Activated naive CD8-positive, alpha-beta T cell treated with anti-CD3 and anti-CD28 coated beads, Interleukin-2, amount 50 U/mL, for 16 hours (primary cell): ENCODE measurements at regions not wholly inside any gene's neighbourhood (a gene's known extent, or its start where the extent isn't known, plus 50 kb on each side); places are given as distances from the start of the nearest gene placed in this dataset.

ENCODE experiments used
- DNase-seq: peaks from one replicate; pipeline ENCODE4 v3.0.0-alpha.2; 2020; ENCODE audit warnings: low read depth, low spot score

GRCh38 chr13:84358601-84359000 lies 476.3 kb upstream of the SLITRK1 start:
- no peak for DNase-seq

GRCh38 chr13:84352946-84353345 lies 470.7 kb upstream of the SLITRK1 start:
- no peak for DNase-seq

- no peak for DNase-seq
These were observed 457.2 kb upstream of the SLITRK1 start for GRCh38 chr13:84339456-84339855.

GRCh38 chr13:84332346-84332745 lies 450.1 kb upstream of the SLITRK1 start:
- no peak for DNase-seq

GRCh38 chr13:84315527-84315926 lies 433.3 kb upstream of the SLITRK1 start:
- no peak for DNase-seq

- no peak for DNase-seq
These were observed 420.8 kb upstream of the SLITRK1 start for GRCh38 chr13:84303035-84303434.

GRCh38 chr13:84297251-84297650 lies 415.0 kb upstream of the SLITRK1 start:
- DNase-seq, result no peak

GRCh38 chr13:84296401-84296800 lies 414.1 kb upstream of the SLITRK1 start:
- no peak for DNase-seq

GRCh38 chr13:84294576-84294975 lies 412.3 kb upstream of the SLITRK1 start:
- DNase-seq, result no peak

- DNase-seq, result no peak
These were observed 408.1 kb upstream of the SLITRK1 start for GRCh38 chr13:84290386-84290785.

GRCh38 chr13:84279166-84279565 lies 396.9 kb upstream of the SLITRK1 start:
- DNase-seq, result no peak

- DNase-seq, result no peak
These were observed 390.7 kb upstream of the SLITRK1 start for GRCh38 chr13:84272877-84273562.

GRCh38 chr13:84265257-84265764 lies 383.0 kb upstream of the SLITRK1 start:
- DNase-seq, result no peak

GRCh38 chr13:84263354-84264069 lies 381.2 kb upstream of the SLITRK1 start:
- no peak for DNase-seq

- DNase-seq, result no peak
These were observed 373.0 kb upstream of the SLITRK1 start for GRCh38 chr13:84255226-84255797.

GRCh38 chr13:84249463-84249862 lies 367.2 kb upstream of the SLITRK1 start:
- DNase-seq, result no peak

GRCh38 chr13:84243340-84243739 lies 361.1 kb upstream of the SLITRK1 start:
- DNase-seq, result no peak

GRCh38 chr13:84239032-84239431 lies 356.8 kb upstream of the SLITRK1 start:
- DNase-seq, result no peak

GRCh38 chr13:84238381-84238780 lies 356.1 kb upstream of the SLITRK1 start:
- DNase-seq, result no peak

- no peak for DNase-seq
These were observed 354.9 kb upstream of the SLITRK1 start for GRCh38 chr13:84237143-84237542.

- DNase-seq, result no peak
These were observed 352.1 kb upstream of the SLITRK1 start for GRCh38 chr13:84234416-84234815.

GRCh38 chr13:84230568-84230967 lies 348.3 kb upstream of the SLITRK1 start:
- no peak for DNase-seq

- DNase-seq, result no peak
These were observed 328.8 kb upstream of the SLITRK1 start for GRCh38 chr13:84211048-84211447.
